H9 (cell line): ENCODE measurements at regions not wholly inside any gene's neighbourhood (a gene's known extent, or its start where the extent isn't known, plus 50 kb on each side); places are given as distances from the start of the nearest gene placed in this dataset.

Source experiments
- DNase-seq: peaks from one replicate; pipeline ENCODE4 v3.0.0-alpha.2; 2017
- H2AFZ ChIP-seq: one replicate; pipeline ENCODE4 v1.6.1; 2013; ENCODE audit warnings: mild to moderate bottlenecking, low read length, control low read depth, moderate library complexity
- H2AK5ac ChIP-seq: 2 replicates; pipeline ENCODE4 v1.6.1; 2013; ENCODE audit warnings: low read length, control low read depth, mixed read lengths; ENCODE audit not compliant: insufficient read length
- H2BK120ac ChIP-seq: one replicate; pipeline ENCODE4 v1.6.1; 2013; ENCODE audit warnings: low read depth, mild to moderate bottlenecking, low read length, control low read depth, inconsistent platforms; ENCODE audit not compliant: poor library complexity, severe bottlenecking
- H2BK12ac ChIP-seq: 2 replicates; pipeline ENCODE4 v1.6.1; 2013; ENCODE audit warnings: low read length, control low read depth, mixed read lengths, low read depth; ENCODE audit not compliant: insufficient read length
- H2BK15ac ChIP-seq: 2 replicates; pipeline ENCODE4 v1.6.1; 2013; ENCODE audit warnings: low read depth, low read length, control low read depth
- H2BK20ac ChIP-seq: one replicate; pipeline ENCODE4 v1.6.1; 2013; ENCODE audit warnings: low read depth, mild to moderate bottlenecking, low read length, control low read depth, inconsistent platforms; ENCODE audit not compliant: poor library complexity, severe bottlenecking
- H2BK5ac ChIP-seq: 2 replicates; pipeline ENCODE4 v1.6.1; 2013; ENCODE audit warnings: low read length, control low read depth, mixed read lengths; ENCODE audit not compliant: insufficient read length
- H3K14ac ChIP-seq: 2 replicates; pipeline ENCODE4 v1.6.1; 2013; ENCODE audit warnings: low read length, control low read depth; ENCODE audit not compliant: insufficient read depth
- H3K18ac ChIP-seq: 2 replicates; pipeline ENCODE4 v1.6.1; 2013; ENCODE audit warnings: low read depth, mild to moderate bottlenecking, mixed read lengths, low read length, control low read depth; ENCODE audit not compliant: insufficient read length
- H3K23ac ChIP-seq: 2 replicates; pipeline ENCODE4 v1.6.1; 2013; ENCODE audit warnings: low read length, control low read depth, mixed read lengths, low read depth; ENCODE audit not compliant: insufficient read length
- H3K23me2 ChIP-seq: 2 replicates; pipeline ENCODE4 v1.6.1; 2013; ENCODE audit warnings: low read depth, mild to moderate bottlenecking, mixed read lengths, low read length, control low read depth; ENCODE audit not compliant: insufficient read length, poor library complexity, severe bottlenecking
- H3K27ac ChIP-seq: 2 replicates; pipeline ENCODE4 v1.5.1; 2013; ENCODE audit warnings: low read length, control low read depth, mixed read lengths, low read depth; ENCODE audit not compliant: insufficient read length
- H3K27me3 ChIP-seq: 2 replicates; pipeline ENCODE4 v1.6.1; 2013; ENCODE audit warnings: low read length, control low read depth, inconsistent platforms; ENCODE audit not compliant: insufficient read depth
- H3K4ac ChIP-seq: 2 replicates; pipeline ENCODE4 v1.6.1; 2013; ENCODE audit warnings: low read depth, mild to moderate bottlenecking, control low read depth, inconsistent platforms, low read length, moderate library complexity
- H3K4me1 ChIP-seq: 2 replicates; pipeline ENCODE4 v1.6.1; 2013; ENCODE audit warnings: low read length, control low read depth, inconsistent platforms; ENCODE audit not compliant: insufficient read depth
- H3K4me2 ChIP-seq: 2 replicates; pipeline ENCODE4 v1.6.1; 2013; ENCODE audit warnings: low read length, control low read depth, mixed read lengths; ENCODE audit not compliant: insufficient read length, insufficient read depth
- H3K56ac ChIP-seq: 2 replicates; pipeline ENCODE4 v1.6.1; 2013; ENCODE audit warnings: low read depth, mild to moderate bottlenecking, mixed read lengths, low read length, control low read depth; ENCODE audit not compliant: insufficient read length
- H3K79me1 ChIP-seq: 2 replicates; pipeline ENCODE4 v1.6.1; 2013; ENCODE audit warnings: low read depth, mild to moderate bottlenecking, moderate library complexity, low read length, control low read depth, inconsistent platforms; ENCODE audit not compliant: insufficient read depth, poor library complexity, severe bottlenecking
- H3K79me2 ChIP-seq: 2 replicates; pipeline ENCODE4 v1.6.1; 2013; ENCODE audit warnings: low read length, control low read depth, inconsistent platforms; ENCODE audit not compliant: insufficient read depth
- H3K9ac ChIP-seq: 2 replicates; pipeline ENCODE4 v1.6.1; 2013; ENCODE audit warnings: low read length, control low read depth, mixed read lengths; ENCODE audit not compliant: insufficient read length; ENCODE audit errors: extremely low read depth
- H3K9me3 ChIP-seq: one replicate; pipeline ENCODE4 v1.6.1; 2013; ENCODE audit warnings: low read depth, low read length, inconsistent platforms; ENCODE audit not compliant: control insufficient read depth
- H3T11ph ChIP-seq: one replicate; pipeline ENCODE4 v1.6.1; 2013; ENCODE audit warnings: mild to moderate bottlenecking, low read length, control low read depth, inconsistent platforms
- H4K20me1 ChIP-seq: one replicate; pipeline ENCODE4 v1.6.1; 2013; ENCODE audit not compliant: control insufficient read depth, insufficient read length, insufficient read depth
- H4K5ac ChIP-seq: 2 replicates; pipeline ENCODE4 v1.6.1; 2013; ENCODE audit warnings: low read depth, mild to moderate bottlenecking, mixed read lengths, low read length, control low read depth; ENCODE audit not compliant: insufficient read length
- H4K8ac ChIP-seq: replicated peaks from 2 replicates; pipeline ENCODE4 v1.6.1; 2013; ENCODE audit warnings: low read length, control low read depth, mixed read lengths, low read depth; ENCODE audit not compliant: insufficient read length
- H4K91ac ChIP-seq: 2 replicates; pipeline ENCODE4 v1.6.1; 2013; ENCODE audit warnings: low read depth, mild to moderate bottlenecking, moderate library complexity, mixed read lengths, low read length, control low read depth; ENCODE audit not compliant: insufficient read length
- H3K27ac Mint-ChIP-seq, 3 experiments: 2 replicates in 2 of 3; 3 replicates in 1 of 3; pipeline ENCODE4 v1.8.0; 2020 to 2021; ENCODE audit warnings: mixed read lengths in 3 of 3, mild to moderate bottlenecking in 1 of 3, moderate library complexity in 1 of 3
- H3K27me3 Mint-ChIP-seq: 2 replicates; pipeline ENCODE4 v1.8.0; 2021; ENCODE audit warnings: low read depth, mild to moderate bottlenecking, moderate library complexity, mixed read lengths
- H3K36me3 Mint-ChIP-seq, 3 experiments: 2 replicates in 2 of 3; 3 replicates in 1 of 3; pipeline ENCODE4 v1.8.0; 2020 to 2021; ENCODE audit warnings: low read depth in 3 of 3, mixed read lengths in 3 of 3; ENCODE audit not compliant: insufficient read depth in 1 of 3
- H3K4me1 Mint-ChIP-seq, 2 experiments: 2 replicates each; pipeline ENCODE4 v1.8.0; 2020; ENCODE audit warnings: mixed read lengths in 2 of 2
- H3K4me3 Mint-ChIP-seq, 2 experiments: 2 replicates in 1 of 2; 3 replicates in 1 of 2; pipeline ENCODE4 v1.8.0; 2020 to 2021; ENCODE audit warnings: mild to moderate bottlenecking in 2 of 2, mixed read lengths in 2 of 2, moderate library complexity in 1 of 2
- H3K9me3 Mint-ChIP-seq, 2 experiments: 2 replicates in 1 of 2; 3 replicates in 1 of 2; pipeline ENCODE4 v1.8.0; 2020; ENCODE audit warnings: mild to moderate bottlenecking in 2 of 2, mixed read lengths in 2 of 2, moderate library complexity in 1 of 2
- WGBS: extraction: QIAGEN DNeasy Blood & Tissue Kit; methylation state at CpG from one replicate; pipeline ENCODE4 v1.1.7; 2013; ENCODE audit warnings: missing lambda C conversion rate, low lambda C conversion rate, mixed read lengths; ENCODE audit not compliant: insufficient read length; ENCODE audit errors: extremely low coverage; 5-methylcytosine and 5-hydroxymethylcytosine counted together
- TF ChIP-seq, protein P1 (sequence below): fragments of 200-600 bp; sonication (generic); conservative IDR thresholded peaks from 3 replicates; pipeline ENCODE4 v1.8.0; 2021; ENCODE audit warnings: antibody characterized with exemption, mild to moderate bottlenecking

DNA sequence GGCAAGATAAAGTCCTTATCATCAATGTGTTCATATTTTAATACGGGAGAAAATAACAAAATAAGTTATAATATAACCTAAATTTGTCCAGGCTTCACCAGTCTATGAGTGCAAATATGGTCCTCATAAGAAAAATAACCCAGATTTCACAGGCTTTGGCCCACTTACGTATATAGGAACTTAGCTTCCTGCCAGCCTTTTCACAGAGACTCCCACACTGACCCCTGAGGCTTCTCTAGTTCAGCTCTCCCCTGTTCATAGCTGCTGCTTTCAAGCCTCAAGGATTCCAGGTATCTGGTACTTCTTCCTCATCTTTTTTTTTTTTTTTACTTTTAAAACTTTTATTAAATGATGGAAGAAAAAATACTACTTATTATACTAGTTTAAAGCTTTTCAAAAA lies 74.9 kb upstream of the PELI1 start:
- H3K27me3 Mint-ChIP-seq: no peaks in the 10 kb centered on the region
- Histone ChIP-seq H3K27me3 (no peaks in the 10 kb centered on the region), H3K4ac (no peak overlapping the region), H3K18ac (no peak overlapping the region), H2BK120ac (no peak overlapping the region), H3K56ac (no peak overlapping the region), H2AFZ (no peak overlapping the region), H3K4me2 (no peak overlapping the region), H3K9ac (no peak overlapping the region), H3K27ac (no peak overlapping the region), H2AK5ac (no peak overlapping the region), H2BK20ac (no peak overlapping the region), H3K79me1 (no peaks in the 10 kb centered on the region), H3K9me3 (no peaks in the 10 kb centered on the region), H3K23ac (no peak overlapping the region), H4K8ac (no peak overlapping the region), H4K5ac (no peak overlapping the region), H3K79me2 (no peaks in the 10 kb centered on the region), H4K20me1 (no peaks in the 10 kb centered on the region), H3K4me1 (peaks cover 11% of the 10 kb centered on the region; the same call in 1 of the 2 replicates), H2BK5ac (no peak overlapping the region), H4K91ac (no peak overlapping the region), H2BK12ac (no peak overlapping the region), H3K14ac (no peak overlapping the region), H3K23me2 (no peaks in the 10 kb centered on the region), H3T11ph (no peak overlapping the region), H2BK15ac (no peak overlapping the region)
- H3K27ac Mint-ChIP-seq: no peak overlapping the region; a peak in 1 of 7 replicates
- no peak overlapping the region for H3K4me3 Mint-ChIP-seq
- TF ChIP-seq, protein P1, sequence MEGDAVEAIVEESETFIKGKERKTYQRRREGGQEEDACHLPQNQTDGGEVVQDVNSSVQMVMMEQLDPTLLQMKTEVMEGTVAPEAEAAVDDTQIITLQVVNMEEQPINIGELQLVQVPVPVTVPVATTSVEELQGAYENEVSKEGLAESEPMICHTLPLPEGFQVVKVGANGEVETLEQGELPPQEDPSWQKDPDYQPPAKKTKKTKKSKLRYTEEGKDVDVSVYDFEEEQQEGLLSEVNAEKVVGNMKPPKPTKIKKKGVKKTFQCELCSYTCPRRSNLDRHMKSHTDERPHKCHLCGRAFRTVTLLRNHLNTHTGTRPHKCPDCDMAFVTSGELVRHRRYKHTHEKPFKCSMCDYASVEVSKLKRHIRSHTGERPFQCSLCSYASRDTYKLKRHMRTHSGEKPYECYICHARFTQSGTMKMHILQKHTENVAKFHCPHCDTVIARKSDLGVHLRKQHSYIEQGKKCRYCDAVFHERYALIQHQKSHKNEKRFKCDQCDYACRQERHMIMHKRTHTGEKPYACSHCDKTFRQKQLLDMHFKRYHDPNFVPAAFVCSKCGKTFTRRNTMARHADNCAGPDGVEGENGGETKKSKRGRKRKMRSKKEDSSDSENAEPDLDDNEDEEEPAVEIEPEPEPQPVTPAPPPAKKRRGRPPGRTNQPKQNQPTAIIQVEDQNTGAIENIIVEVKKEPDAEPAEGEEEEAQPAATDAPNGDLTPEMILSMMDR: no peak
- peaks cover 33 to 45% of the 10 kb centered on the region in 2 experiments for H3K4me1 Mint-ChIP-seq
- H3K36me3 Mint-ChIP-seq: peaks cover 0 to 3% (median 2%) of the 10 kb centered on the region in 3 experiments; a peak in 4 of 7 replicates
- no CpG with 5 or more reads among the region's 2 CpGs for WGBS
- DNase-seq: no peak
- no peaks in the 10 kb centered on the region for H3K9me3 Mint-ChIP-seq
